Loucy (cell line): ENCODE measurements at regions not wholly inside any gene's neighbourhood (a gene's known extent, or its start where the extent isn't known, plus 50 kb on each side); places are given as distances from the start of the nearest gene placed in this dataset.

ENCODE experiments used
- H2AFZ ChIP-seq: fragments of 200-600 bp; sonication (generic); 2 replicates; pipeline ENCODE4 v1.6.0; 2016; ENCODE audit warnings: antibody characterized with exemption, mild to moderate bottlenecking, low read length, moderate library complexity
- H3F3A ChIP-seq: fragments of 200-600 bp; 2 replicates; pipeline ENCODE4 v1.6.0; 2016; ENCODE audit warnings: antibody characterized with exemption, low read depth, mild to moderate bottlenecking
- H3K27me3 ChIP-seq: fragments of 200-600 bp; sonication (generic); 2 replicates; pipeline ENCODE4 v1.6.1; 2014; ENCODE audit warnings: low read length, mild to moderate bottlenecking; ENCODE audit not compliant: insufficient read depth, poor library complexity, severe bottlenecking
- H3K36me3 ChIP-seq: fragments of 200-600 bp; sonication (generic); 2 replicates; pipeline ENCODE4 v1.6.1; 2016; ENCODE audit warnings: low read length; ENCODE audit not compliant: insufficient read depth
- H3K4me1 ChIP-seq: fragments of 200-600 bp; sonication (generic); 2 replicates; pipeline ENCODE4 v1.5.1; 2014; ENCODE audit warnings: low read length, mild to moderate bottlenecking; ENCODE audit not compliant: insufficient read depth, poor library complexity, severe bottlenecking
- H3K4me2 ChIP-seq: fragments of 200-600 bp; sonication (generic); 2 replicates; pipeline ENCODE4 v1.6.0; 2014; ENCODE audit warnings: antibody characterized with exemption, low read length, low read depth, mild to moderate bottlenecking; ENCODE audit not compliant: poor library complexity, severe bottlenecking
- H3K4me3 ChIP-seq: fragments of 200-600 bp; sonication (generic); 2 replicates; pipeline ENCODE4 v1.5.1; 2014; ENCODE audit warnings: low read length, mild to moderate bottlenecking, mixed read lengths; ENCODE audit not compliant: poor library complexity, severe bottlenecking
- H3K79me2 ChIP-seq: fragments of 200-600 bp; sonication (generic); 2 replicates; pipeline ENCODE4 v1.6.1; 2014; ENCODE audit warnings: low read length; ENCODE audit not compliant: insufficient read depth
- H3K9ac ChIP-seq: fragments of 200-600 bp; sonication (generic); 2 replicates; pipeline ENCODE4 v1.6.0; 2014; ENCODE audit warnings: mild to moderate bottlenecking, low read depth, low read length, moderate library complexity; ENCODE audit not compliant: poor library complexity, severe bottlenecking
- H3K9me2 ChIP-seq: fragments of 200-600 bp; sonication (generic); replicated peaks from 2 replicates; pipeline ENCODE4 v1.6.1; 2016; ENCODE audit warnings: low read depth, low read length, mixed read lengths
- H3K9me3 ChIP-seq: fragments of 200-600 bp; sonication (generic); 2 replicates; pipeline ENCODE4 v1.6.1; 2014; ENCODE audit warnings: mild to moderate bottlenecking, antibody characterized with exemption, low read length, low read depth; ENCODE audit not compliant: insufficient read depth
- H4K20me1 ChIP-seq: fragments of 200-600 bp; sonication (generic); 2 replicates; pipeline ENCODE4 v1.6.0; 2014; ENCODE audit warnings: antibody characterized with exemption, low read length, mild to moderate bottlenecking; ENCODE audit not compliant: insufficient read depth, poor library complexity, severe bottlenecking
- CTCF ChIP-seq: fragments of 200-600 bp; sonication (generic); conservative IDR thresholded peaks from 2 replicates; pipeline ENCODE4 v1.5.1; 2014; ENCODE audit warnings: mild to moderate bottlenecking, antibody characterized with exemption, low read length
- EZH2phosphoT487 ChIP-seq: fragments of 200-600 bp; IDR thresholded peaks from 2 replicates; pipeline ENCODE4 v1.6.1; 2018; ENCODE audit warnings: antibody characterized with exemption, mild to moderate bottlenecking, moderate library complexity, borderline replicate concordance

GRCh38 chr5:173530547-173530946, 85.9 kb downstream of the BOD1 start:
- no peaks in the 10 kb centered on the region for H3K9me3 ChIP-seq
- no peaks in the 10 kb centered on the region for H3K9me2 ChIP-seq
- H3K4me1 ChIP-seq, result no peaks in the 10 kb centered on the region
- H2AFZ ChIP-seq, result no peak overlapping the region
- no peaks in the 10 kb centered on the region for H4K20me1 ChIP-seq
- no peak overlapping the region for H3K4me3 ChIP-seq
- H3K9ac ChIP-seq, result no peak overlapping the region
- H3K36me3 ChIP-seq, result no peaks in the 10 kb centered on the region
- no peaks in the 10 kb centered on the region for H3K27me3 ChIP-seq
- H3K79me2 ChIP-seq, result no peaks in the 10 kb centered on the region
- TF ChIP-seq CTCF, result no peak
- no peak for TF ChIP-seq EZH2phosphoT487
- H3F3A ChIP-seq, result no peaks in the 10 kb centered on the region
- no peak overlapping the region for H3K4me2 ChIP-seq

- no peaks in the 10 kb centered on the region for H3K4me1 ChIP-seq
- H3K9me2 ChIP-seq, result no peaks in the 10 kb centered on the region
- no peak overlapping the region for H3K4me2 ChIP-seq
- no peaks in the 10 kb centered on the region for H3K79me2 ChIP-seq
- no peak for TF ChIP-seq CTCF
- TF ChIP-seq EZH2phosphoT487, result no peak
- no peak overlapping the region for H2AFZ ChIP-seq
- H3F3A ChIP-seq, result no peaks in the 10 kb centered on the region
- no peaks in the 10 kb centered on the region for H3K9me3 ChIP-seq
- H3K36me3 ChIP-seq, result no peaks in the 10 kb centered on the region
- no peak overlapping the region for H3K9ac ChIP-seq
- H4K20me1 ChIP-seq, result no peaks in the 10 kb centered on the region
- H3K27me3 ChIP-seq, result no peaks in the 10 kb centered on the region
- no peak overlapping the region for H3K4me3 ChIP-seq
These were observed 86.6 kb downstream of the BOD1 start for GRCh38 chr5:173529861-173530260.

GRCh38 chr5:173527671-173528070, 88.8 kb downstream of the BOD1 start:
- Histone ChIP-seq H3K79me2 (no peaks in the 10 kb centered on the region), H3K4me3 (no peak overlapping the region), H3K9me2 (no peaks in the 10 kb centered on the region), H2AFZ (no peak overlapping the region), H3K4me2 (no peak overlapping the region), H3K36me3 (no peaks in the 10 kb centered on the region), H3F3A (no peaks in the 10 kb centered on the region), H3K4me1 (no peaks in the 10 kb centered on the region), H4K20me1 (no peaks in the 10 kb centered on the region), H3K9me3 (no peaks in the 10 kb centered on the region), H3K9ac (no peak overlapping the region), H3K27me3 (no peaks in the 10 kb centered on the region)
- TF ChIP-seq EZH2phosphoT487 (no peak), CTCF (no peak)
